MM.1S (cell line): ENCODE measurements at regions not wholly inside any gene's neighbourhood (a gene's known extent, or its start where the extent isn't known, plus 50 kb on each side); places are given as distances from the start of the nearest gene placed in this dataset.

Source experiments
- DNase-seq: peaks from one replicate; pipeline ENCODE4 v3.0.0-alpha.2; 2015
- H2AFZ ChIP-seq: fragments of 300-600 bp; sonication (generic); 2 replicates; pipeline ENCODE4 v1.6.0; 2016; ENCODE audit warnings: antibody characterized with exemption, low read length
- H3F3A ChIP-seq: fragments of 300-600 bp; sonication (generic); 2 replicates; pipeline ENCODE4 v1.6.1; 2016; ENCODE audit warnings: mild to moderate bottlenecking, antibody characterized with exemption, low read length, moderate library complexity, mixed read lengths; ENCODE audit not compliant: insufficient read depth
- H3K27ac ChIP-seq: fragments of 300-600 bp; sonication (generic); 2 replicates; pipeline ENCODE4 v1.5.1; 2016; ENCODE audit warnings: mild to moderate bottlenecking, low read length
- H3K27me3 ChIP-seq: fragments of 300-600 bp; sonication (generic); replicated peaks from 2 replicates; pipeline ENCODE4 v1.6.0; 2016; ENCODE audit warnings: low read length; ENCODE audit not compliant: insufficient read depth
- H3K36me3 ChIP-seq: fragments of 300-600 bp; sonication (generic); replicated peaks from 2 replicates; pipeline ENCODE4 v1.6.1; 2016; ENCODE audit warnings: mild to moderate bottlenecking, low read length, mixed read lengths; ENCODE audit not compliant: insufficient read depth
- H3K4me1 ChIP-seq: fragments of 300-600 bp; sonication (generic); 2 replicates; pipeline ENCODE4 v1.6.1; 2016; ENCODE audit warnings: low read length, mixed read lengths
- H3K4me2 ChIP-seq: fragments of 300-600 bp; sonication (generic); 2 replicates; pipeline ENCODE4 v1.6.0; 2016; ENCODE audit warnings: low read depth, low read length
- H3K4me3 ChIP-seq: fragments of 300-600 bp; sonication (generic); 2 replicates; pipeline ENCODE4 v1.5.1; 2016; ENCODE audit warnings: low read length, mixed read lengths
- H3K79me2 ChIP-seq: fragments of 300-600 bp; sonication (generic); 2 replicates; pipeline ENCODE4 v1.6.1; 2016; ENCODE audit warnings: mixed run types, low read length, mixed read lengths
- H3K9ac ChIP-seq: fragments of 300-600 bp; sonication (generic); 2 replicates; pipeline ENCODE4 v1.6.1; 2016; ENCODE audit warnings: low read length, mixed read lengths
- H3K9me2 ChIP-seq: fragments of 300-600 bp; sonication (generic); replicated peaks from 2 replicates; pipeline ENCODE4 v1.6.1; 2016; ENCODE audit warnings: mild to moderate bottlenecking, low read length, mixed read lengths; ENCODE audit not compliant: insufficient read depth
- H3K9me3 ChIP-seq: fragments of 300-600 bp; sonication (generic); replicated peaks from 2 replicates; pipeline ENCODE4 v1.6.1; 2016; ENCODE audit warnings: mild to moderate bottlenecking, low read length, mixed read lengths; ENCODE audit not compliant: insufficient read depth
- H4K20me1 ChIP-seq: fragments of 300-600 bp; sonication (generic); 2 replicates; pipeline ENCODE4 v1.6.1; 2016; ENCODE audit warnings: mild to moderate bottlenecking, low read length, moderate library complexity, mixed read lengths; ENCODE audit not compliant: insufficient read depth
- EZH2 ChIP-seq: fragments of 300-600 bp; sonication (generic); optimal IDR thresholded peaks from 2 replicates; pipeline ENCODE3; 2017; ENCODE audit warnings: low read depth, mild to moderate bottlenecking, antibody characterized with exemption, low read length, mixed read lengths
- EZH2phosphoT487 ChIP-seq: fragments of 300-600 bp; sonication (generic); IDR thresholded peaks from 2 replicates; pipeline ENCODE4 v1.6.1; 2018; ENCODE audit warnings: antibody characterized with exemption, low read length
- TF ChIP-seq, protein P1 (sequence below): fragments of 300-600 bp; sonication (generic); IDR thresholded peaks from 2 replicates; pipeline ENCODE4 v1.5.1; 2016; ENCODE audit warnings: antibody characterized with exemption, low read length, mixed read lengths

GRCh38 chr13:83710133-83710515, 172.2 kb downstream of the SLITRK1 start:
- H4K20me1 ChIP-seq, result no peaks in the 10 kb centered on the region
- DNase-seq, result no peak
- H3K4me3 ChIP-seq, result no peak overlapping the region
- no peak overlapping the region for H3K4me2 ChIP-seq
- H3K79me2 ChIP-seq, result no peaks in the 10 kb centered on the region
- no peaks in the 10 kb centered on the region for H3K27me3 ChIP-seq
- TF ChIP-seq EZH2phosphoT487 (no peak), EZH2 (no peak)
- TF ChIP-seq, protein P1, sequence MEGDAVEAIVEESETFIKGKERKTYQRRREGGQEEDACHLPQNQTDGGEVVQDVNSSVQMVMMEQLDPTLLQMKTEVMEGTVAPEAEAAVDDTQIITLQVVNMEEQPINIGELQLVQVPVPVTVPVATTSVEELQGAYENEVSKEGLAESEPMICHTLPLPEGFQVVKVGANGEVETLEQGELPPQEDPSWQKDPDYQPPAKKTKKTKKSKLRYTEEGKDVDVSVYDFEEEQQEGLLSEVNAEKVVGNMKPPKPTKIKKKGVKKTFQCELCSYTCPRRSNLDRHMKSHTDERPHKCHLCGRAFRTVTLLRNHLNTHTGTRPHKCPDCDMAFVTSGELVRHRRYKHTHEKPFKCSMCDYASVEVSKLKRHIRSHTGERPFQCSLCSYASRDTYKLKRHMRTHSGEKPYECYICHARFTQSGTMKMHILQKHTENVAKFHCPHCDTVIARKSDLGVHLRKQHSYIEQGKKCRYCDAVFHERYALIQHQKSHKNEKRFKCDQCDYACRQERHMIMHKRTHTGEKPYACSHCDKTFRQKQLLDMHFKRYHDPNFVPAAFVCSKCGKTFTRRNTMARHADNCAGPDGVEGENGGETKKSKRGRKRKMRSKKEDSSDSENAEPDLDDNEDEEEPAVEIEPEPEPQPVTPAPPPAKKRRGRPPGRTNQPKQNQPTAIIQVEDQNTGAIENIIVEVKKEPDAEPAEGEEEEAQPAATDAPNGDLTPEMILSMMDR, result no peak
- H3K36me3 ChIP-seq, result no peaks in the 10 kb centered on the region
- no peaks in the 10 kb centered on the region for H3K9me2 ChIP-seq
- no peaks in the 10 kb centered on the region for H3F3A ChIP-seq
- H3K27ac ChIP-seq, result no peak overlapping the region
- H3K9ac ChIP-seq, result no peak overlapping the region
- H3K4me1 ChIP-seq, result no peaks in the 10 kb centered on the region
- H2AFZ ChIP-seq, result no peak overlapping the region
- H3K9me3 ChIP-seq, result no peaks in the 10 kb centered on the region

DNA sequence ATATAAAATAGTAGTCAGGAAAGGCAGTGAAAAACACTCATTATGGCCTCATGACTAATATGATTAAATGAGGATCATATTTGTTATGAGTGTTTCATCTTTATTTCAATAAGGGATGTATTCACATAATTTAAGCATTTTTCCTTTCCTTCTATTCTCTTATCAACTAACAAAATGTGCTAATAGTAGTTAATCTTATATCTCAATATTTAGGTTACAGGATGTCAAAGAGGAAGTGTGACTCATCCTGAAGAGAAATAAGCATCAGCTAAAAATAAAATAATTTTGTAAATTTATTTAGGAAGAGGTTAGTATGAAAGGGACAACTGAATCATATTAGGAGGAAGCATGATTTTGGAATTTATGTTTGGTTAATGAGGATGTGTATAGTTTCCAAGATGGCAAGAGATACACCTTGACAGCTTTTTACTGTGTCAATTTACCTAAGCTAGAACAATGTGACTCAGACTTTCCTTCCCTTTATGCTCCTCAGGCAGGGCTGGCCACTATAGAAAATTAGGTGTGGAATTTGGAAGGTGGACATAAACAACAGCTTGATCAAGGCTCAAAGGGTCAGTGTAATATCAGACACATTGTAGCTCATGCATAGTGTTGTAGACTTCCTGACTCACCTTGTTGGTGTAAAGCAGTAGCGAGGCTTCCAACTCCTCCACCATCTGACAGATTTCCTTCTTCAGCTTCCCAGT, 172.7 kb downstream of the SLITRK1 start:
- Histone ChIP-seq H3K4me2 (no peak overlapping the region), H3K9me2 (no peaks in the 10 kb centered on the region), H2AFZ (no peak overlapping the region), H3K9me3 (no peaks in the 10 kb centered on the region), H3F3A (no peaks in the 10 kb centered on the region), H3K79me2 (no peaks in the 10 kb centered on the region), H3K4me1 (no peaks in the 10 kb centered on the region), H3K9ac (no peak overlapping the region), H3K27me3 (no peaks in the 10 kb centered on the region), H3K36me3 (no peaks in the 10 kb centered on the region), H4K20me1 (no peaks in the 10 kb centered on the region), H3K4me3 (no peak overlapping the region), H3K27ac (no peak overlapping the region)
- TF ChIP-seq, protein P1, result no peak
- TF ChIP-seq EZH2 (no peak), EZH2phosphoT487 (no peak)
- DNase-seq, result no peak

DNA sequence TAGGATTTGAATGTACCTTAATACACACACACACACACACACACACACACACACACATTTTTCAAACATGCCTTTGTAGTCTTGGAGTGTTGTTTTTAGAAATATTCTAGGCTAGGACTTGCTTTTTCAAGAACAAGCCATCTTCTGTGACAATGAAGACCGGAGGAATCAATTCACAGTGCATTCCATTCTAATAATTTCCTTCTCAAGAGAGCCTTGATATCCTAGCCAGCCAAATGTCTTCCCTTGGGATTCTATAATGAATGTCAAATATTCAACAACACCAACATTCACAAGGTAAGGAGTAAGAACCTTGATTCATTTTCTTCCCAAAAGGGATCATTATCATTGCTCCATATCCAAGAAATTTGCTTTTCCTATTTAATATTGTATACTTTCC, 180.3 kb downstream of the SLITRK1 start:
- Histone ChIP-seq H3K4me2 (no peak overlapping the region), H3F3A (no peaks in the 10 kb centered on the region), H3K27ac (no peak overlapping the region), H2AFZ (no peak overlapping the region), H4K20me1 (no peaks in the 10 kb centered on the region), H3K9me2 (no peaks in the 10 kb centered on the region), H3K27me3 (no peaks in the 10 kb centered on the region), H3K9me3 (no peaks in the 10 kb centered on the region), H3K79me2 (no peaks in the 10 kb centered on the region), H3K4me3 (no peak overlapping the region), H3K9ac (no peak overlapping the region), H3K36me3 (no peaks in the 10 kb centered on the region), H3K4me1 (no peaks in the 10 kb centered on the region)
- DNase-seq, result no peak
- TF ChIP-seq EZH2phosphoT487 (no peak), EZH2 (no peak)
- TF ChIP-seq, protein P1, result no peak
